HG03280 (cell line): ENCODE measurements at regions not wholly inside any gene's neighbourhood (a gene's known extent, or its start where the extent isn't known, plus 50 kb on each side); places are given as distances from the start of the nearest gene placed in this dataset.
"Not testable (repeated sequence)": the region's sequence is repeated elsewhere in the genome, so short reads cannot be mapped to it uniquely, and the experiment has no call there.

Experiments used
- ATAC-seq: cut with Tn5 transposase; IDR thresholded peaks from one replicate; pipeline ENCODE4 v1.9.1; 2021; ENCODE audit warnings: mild to moderate bottlenecking, moderate library complexity; ENCODE audit not compliant: unreplicated experiment

DNA sequence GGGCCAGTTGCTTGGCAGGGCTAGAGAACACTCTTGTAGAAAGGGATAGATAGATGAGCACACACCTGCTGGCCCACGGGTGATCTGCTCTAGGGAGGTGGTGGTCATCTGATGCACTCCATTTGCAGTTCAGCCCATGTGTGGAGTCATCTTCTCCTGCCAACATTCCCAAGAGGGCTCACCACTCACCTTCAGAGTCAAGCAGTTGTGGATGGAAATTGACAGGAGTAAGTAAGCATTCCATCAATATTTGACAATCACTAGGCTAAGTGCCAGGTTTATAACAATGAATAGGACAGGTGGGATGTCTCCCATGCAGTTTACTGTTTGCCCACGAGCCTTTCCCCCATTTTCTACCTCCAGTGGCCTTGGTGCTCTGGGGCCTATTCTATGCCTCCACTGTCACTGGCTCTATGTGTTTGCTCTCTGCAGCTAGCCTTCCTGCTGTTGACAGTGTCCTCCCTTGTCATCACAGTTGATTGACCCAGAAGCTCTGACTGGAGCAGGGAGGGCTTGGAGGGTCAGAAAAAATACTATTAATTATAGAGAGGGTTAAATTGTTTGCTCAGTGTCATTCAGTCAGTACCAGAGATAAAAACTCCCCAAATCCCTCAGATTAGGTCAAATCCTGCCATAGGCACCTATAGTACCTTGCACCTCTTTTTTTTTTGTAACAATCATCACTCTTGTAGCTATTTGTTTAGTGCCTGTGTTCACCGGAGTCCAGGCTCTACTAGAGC lies 134.6 kb upstream of the PZP start:
- ATAC-seq: no peak

GRCh38 chr12:9341260-9341585 lies 133.0 kb upstream of the PZP start:
- ATAC-seq: no peak

- ATAC-seq: no peak
Observed at GRCh38 chr12:9340422-9341259, 132.4 kb upstream of the PZP start.

DNA sequence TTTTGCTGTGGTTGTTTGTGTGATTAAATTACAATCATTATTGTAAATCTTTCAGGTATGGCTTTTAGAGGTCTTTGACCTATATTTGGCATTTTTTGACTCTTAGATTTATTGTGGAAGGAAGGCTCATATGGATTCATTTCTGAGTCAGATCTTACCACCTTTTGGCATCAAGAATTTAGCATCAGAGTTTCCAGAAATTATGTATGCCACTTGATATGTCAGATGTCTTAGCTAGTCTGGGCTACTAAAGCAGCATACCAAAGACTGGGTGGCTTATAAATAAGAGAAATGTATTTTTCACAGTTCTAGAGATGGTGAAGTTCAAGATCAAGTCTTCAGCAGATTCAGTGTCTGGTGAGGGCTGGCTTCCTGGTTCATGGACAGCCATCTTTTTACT lies 129.5 kb upstream of the PZP start:
- no peak for ATAC-seq

DNA sequence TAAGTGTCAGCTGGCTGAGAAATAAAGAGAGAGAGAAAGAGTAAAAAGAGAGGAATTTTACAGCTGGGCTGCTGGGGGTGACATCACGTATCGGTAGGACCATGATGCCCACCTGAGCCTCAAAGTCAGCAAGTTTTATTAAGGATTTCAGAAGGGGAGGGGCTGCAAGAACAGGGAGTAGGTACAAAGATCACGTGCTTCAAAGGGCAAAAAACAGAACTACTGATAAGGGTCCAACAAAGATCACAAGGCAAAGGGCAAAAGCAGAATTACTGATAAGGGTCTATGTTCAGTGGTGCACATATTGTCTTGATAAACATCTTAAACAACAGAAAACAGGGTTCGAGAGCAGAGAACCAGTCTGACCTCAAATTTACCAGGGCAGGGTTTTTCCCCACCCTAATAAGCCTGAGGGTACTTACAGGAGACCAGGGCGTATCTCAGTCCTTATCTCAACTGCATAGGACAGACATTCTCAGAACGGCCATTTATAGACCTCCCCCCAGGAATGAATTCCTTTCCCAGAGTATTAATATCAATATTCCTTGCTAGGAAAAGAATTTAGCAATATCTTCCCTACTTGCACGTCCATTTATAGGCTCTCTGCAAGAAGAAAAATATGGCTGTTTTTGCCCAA lies 128.3 kb upstream of the PZP start:
- ATAC-seq: not testable (repeated sequence)

GRCh38 chr12:9335867-9336266 lies 127.7 kb upstream of the PZP start:
- ATAC-seq: no peak

- ATAC-seq: no peak
Observed at GRCh38 chr12:9334964-9335363, 126.8 kb upstream of the PZP start.

DNA sequence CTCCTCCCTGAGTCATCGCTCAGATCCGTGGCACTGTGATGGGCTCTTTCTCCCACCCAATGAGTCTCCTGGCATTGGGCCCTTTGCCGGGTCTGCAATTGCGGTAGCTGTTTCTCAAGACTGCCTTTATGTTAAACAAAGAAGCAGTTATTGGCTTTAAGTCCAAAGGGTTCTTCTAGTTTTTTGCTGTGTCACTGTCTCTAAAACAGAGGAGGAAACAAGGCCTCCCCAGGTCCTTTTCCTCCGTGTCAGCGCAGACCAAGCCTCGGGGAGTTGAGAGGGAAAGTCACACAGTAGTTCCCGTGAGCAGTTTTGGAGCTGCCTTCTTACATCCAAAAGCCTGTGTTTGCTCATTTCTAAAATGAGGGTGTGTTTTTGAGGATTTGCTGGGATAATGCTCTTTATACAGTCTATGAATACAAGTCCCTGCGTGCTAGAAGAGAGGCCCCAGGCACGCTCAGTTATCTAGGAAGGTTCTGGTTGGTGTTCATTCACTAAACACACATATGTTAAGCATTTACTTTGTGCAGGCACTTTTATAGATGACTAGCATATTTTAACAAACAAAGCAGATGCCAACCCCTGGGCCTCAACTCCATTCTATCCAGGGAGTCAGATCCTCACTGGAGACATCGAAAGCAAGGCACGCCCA lies 126.0 kb upstream of the PZP start:
- ATAC-seq: no peak

GRCh38 chr12:9333161-9333560 lies 125.0 kb upstream of the PZP start:
- ATAC-seq: no peak

DNA sequence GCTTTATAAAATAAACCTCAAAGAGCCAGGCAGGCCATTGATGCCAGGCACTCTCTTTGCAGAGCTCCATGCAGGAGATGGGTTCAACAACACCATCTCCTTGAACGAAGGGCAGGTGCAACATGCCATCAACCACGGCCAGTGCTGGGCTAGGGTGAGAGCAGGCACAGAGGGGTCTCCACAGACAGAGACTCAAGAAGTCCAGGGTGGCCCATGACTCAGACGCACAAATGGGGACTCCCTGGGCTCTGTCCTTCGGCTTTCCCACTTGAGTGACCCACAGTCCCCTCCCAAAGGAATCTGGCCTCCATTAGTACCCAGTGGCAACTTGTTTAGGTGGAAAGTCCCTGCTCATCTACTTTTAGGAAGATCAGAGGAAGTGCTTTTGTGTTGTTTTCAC lies 124.4 kb upstream of the PZP start:
- ATAC-seq: no peak

- ATAC-seq: no peak
Observed at GRCh38 chr12:9331218-9331626, 123.0 kb upstream of the PZP start.

- no peak for ATAC-seq
Observed at GRCh38 chr12:9329019-9329418, 120.8 kb upstream of the PZP start.

DNA sequence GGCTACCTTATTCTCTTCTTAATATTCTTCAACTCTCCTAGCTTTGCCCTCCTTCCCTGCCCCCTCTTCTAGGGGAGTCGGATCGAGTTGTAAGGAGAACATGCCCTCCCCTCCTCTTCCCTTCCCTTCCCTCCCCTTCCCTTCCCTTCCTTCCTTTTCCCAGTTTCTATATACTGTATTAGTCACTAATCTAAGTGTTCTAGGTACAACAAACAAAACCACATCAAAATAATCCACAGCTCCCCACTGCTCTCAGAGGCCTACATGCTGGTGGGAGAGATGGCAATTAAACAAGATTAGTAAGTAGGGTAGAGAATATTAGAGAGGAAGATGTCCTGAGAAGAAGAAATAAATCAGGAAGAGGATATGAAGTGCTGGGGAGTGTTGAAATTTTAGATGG lies 119.9 kb upstream of the PZP start:
- ATAC-seq: no peak

- ATAC-seq: no peak
Observed at GRCh38 chr12:9327320-9327719, 119.1 kb upstream of the PZP start.

DNA sequence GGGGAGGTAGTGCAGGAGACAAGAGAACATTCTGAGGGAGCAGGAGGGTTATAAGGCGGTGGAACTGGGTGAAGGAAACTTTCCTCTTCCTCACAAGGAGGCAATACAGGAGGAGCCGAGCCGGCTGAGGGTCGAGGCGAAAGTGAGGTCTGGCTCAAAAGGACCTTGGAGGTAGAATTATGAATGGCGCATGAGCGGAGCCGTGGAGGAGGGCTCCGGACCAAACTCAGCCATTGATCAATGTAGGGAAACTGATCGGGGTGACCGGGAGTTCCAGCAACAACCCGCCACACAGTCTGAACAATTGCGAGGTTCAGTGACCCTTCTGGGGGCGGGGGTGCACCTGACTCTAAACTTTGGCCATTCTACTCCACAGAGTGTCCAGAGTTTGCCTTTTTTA lies 118.7 kb upstream of the PZP start:
- not testable (repeated sequence) for ATAC-seq

- ATAC-seq: no peak
Observed at GRCh38 chr12:9326085-9326484, 117.9 kb upstream of the PZP start.

GRCh38 chr12:9325471-9325870 lies 117.3 kb upstream of the PZP start:
- ATAC-seq: no peak

DNA sequence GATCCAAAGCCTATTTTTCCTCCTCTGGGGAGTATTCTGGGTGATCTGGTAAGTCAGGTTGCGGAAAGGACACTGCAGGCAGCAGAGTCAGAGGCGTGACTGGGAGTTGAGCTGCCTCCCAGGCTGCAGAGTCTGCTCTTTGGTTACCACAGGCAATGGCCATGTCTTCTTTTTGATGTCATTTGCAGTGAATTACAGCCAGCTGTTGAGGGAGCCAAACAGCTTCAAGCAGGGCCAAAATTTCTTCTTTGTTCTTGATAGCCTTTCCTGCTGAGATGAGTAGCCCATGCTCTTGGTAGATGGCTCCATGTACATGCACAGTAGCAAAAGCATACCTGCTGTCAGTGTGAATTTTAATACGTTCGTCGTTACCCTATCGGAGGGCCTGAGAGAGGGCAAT lies 116.6 kb upstream of the PZP start:
- no peak for ATAC-seq

DNA sequence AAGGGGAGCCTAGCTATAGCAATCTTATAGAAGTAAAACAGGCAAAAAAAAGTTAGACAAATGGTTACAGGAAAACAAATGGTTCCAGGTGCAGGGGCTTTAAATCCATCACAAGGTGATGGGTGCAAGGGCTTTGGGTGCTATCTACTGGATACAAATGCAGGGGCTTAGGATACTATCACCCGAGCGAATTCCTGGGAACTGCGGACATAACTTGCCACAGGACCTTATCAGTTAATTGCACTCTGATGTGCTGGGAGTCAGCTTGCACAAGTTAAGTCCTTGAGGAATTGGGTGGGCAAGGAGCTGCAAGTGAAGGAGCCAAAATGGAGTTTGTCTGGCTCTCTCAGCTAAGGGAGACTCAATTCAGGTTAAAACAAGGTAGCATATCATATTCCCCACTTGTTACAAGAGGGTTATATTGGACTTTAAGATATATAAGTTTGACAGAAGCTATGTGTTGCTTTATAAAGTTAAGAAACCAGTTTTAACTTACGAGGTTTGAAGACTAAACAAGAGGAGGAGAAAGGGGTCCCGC lies 115.0 kb upstream of the PZP start:
- no peak for ATAC-seq

DNA sequence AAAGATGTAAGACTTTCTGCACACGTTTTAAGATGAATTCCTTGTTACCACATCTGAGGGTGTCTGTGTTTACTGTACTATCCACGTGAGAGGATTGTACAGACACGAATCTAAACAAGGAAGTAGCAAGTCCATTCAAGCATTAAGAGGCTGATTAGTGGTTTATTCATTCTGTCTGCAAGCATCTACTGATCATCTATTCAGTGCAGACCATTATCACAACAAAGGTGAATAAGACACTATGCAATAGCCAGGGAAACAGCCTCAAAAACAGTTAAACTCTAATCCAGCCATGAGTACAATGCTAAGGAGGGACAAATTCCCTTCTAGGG lies 111.6 kb upstream of the PZP start:
- ATAC-seq: no peak

DNA sequence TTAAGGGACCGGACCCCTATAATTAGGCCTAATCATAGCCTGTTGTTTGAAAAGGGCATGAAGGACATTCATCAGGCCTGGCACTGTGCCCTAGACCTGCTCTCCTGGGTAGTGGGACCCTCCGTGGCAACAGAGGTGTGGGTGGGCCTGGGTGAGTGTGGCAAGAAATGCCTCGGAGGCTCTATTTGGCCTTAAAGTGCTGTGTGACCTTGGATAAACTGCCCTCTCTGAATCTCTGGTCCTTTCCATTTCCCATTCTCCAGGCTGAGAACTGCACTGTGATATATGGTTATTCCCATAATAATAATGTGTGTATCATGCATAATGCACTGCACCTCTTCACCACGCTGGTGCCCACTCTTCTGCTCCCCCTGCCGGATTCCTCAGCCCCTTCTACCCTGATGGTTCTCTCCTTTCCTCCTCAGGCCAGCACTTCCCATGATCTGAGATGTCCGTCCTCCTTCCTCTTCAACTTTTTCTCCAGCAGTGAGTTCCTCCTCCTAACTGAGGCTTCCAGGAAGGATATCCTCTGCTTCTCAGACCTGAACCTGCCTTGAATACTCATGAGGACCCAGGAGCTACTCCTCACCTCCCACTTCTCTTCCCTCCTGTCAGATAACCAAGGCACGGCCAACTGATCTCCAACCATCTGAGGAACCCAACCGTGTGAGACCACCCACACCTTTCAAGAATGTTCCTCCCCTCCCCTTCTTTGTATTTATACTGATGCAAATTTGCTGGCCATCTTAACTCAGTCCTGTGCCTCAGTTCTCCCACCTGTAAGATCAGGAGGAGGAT lies 111.0 kb upstream of the PZP start:
- ATAC-seq: no peak
